Thyroid gland (tissue), 4 donors: ENCODE measurements at regions not wholly inside any gene's neighbourhood (a gene's known extent, or its start where the extent isn't known, plus 50 kb on each side); places are given as distances from the start of the nearest gene placed in this dataset.

ENCODE experiments used
- DNase-seq, 2 donors: peaks; one replicate each; pipeline ENCODE4 v3.0.0-alpha.2; 2019
- H3K27ac ChIP-seq, 3 donors: fragments of 200-600 bp; sonication (generic); 1 replicate in 2 of 3; 2 replicates in 1 of 3; pipeline ENCODE4 v1.5.1; 2016 to 2019; ENCODE audit warnings: mild to moderate bottlenecking in 1 of 3, moderate library complexity in 1 of 3
- H3K27me3 ChIP-seq: fragments of 200-600 bp; sonication (generic); one replicate; pipeline ENCODE4 v1.5.1; 2019
- H3K36me3 ChIP-seq, 2 donors: fragments of 200-600 bp; sonication (generic); one replicate each; pipeline ENCODE4 v1.5.1; 2016 to 2019
- H3K4me1 ChIP-seq, 2 donors: fragments of 200-600 bp; sonication (generic); one replicate each; pipeline ENCODE4 v1.5.1; 2017 to 2019
- H3K4me3 ChIP-seq, 3 donors: fragments of 200-600 bp; sonication (generic); replicated peaks in 1 of 3; 1 replicate in 2 of 3; 2 replicates in 1 of 3; pipeline ENCODE4 v1.5.1; 2016; ENCODE audit warnings: mild to moderate bottlenecking in 1 of 3
- H3K9me3 ChIP-seq: fragments of 200-600 bp; sonication (generic); one replicate; pipeline ENCODE4 v1.5.1; 2017
- CTCF ChIP-seq, 6 experiments: fragments of 200-600 bp in 3 of 6; fragments of 450-650 bp in 3 of 6; sonication (generic) in 3 of 6; IDR thresholded peaks; one replicate each; pipeline ENCODE4 v1.5.1; 2016 to 2019; ENCODE audit warnings: antibody characterized with exemption in 6 of 6, mild to moderate bottlenecking in 2 of 6, inconsistent platforms in 1 of 6, moderate library complexity in 1 of 6
- POLR2A ChIP-seq, 2 donors: fragments of 450-650 bp; IDR thresholded peaks; one replicate each; pipeline ENCODE4 v1.6.1; 2017; ENCODE audit warnings: antibody characterized with exemption in 2 of 2, mild to moderate bottlenecking in 2 of 2, moderate library complexity in 1 of 2
- WGBS, 2 donors: methylation state at CpG; one replicate each; pipeline ENCODE4 v1.1.5; 2017; 5-methylcytosine and 5-hydroxymethylcytosine counted together
- intact Hi-C: fragments of 100-400 bp; cut with DNase I; formaldehyde crosslinking; loops from one replicate; pipeline ENCODE4 v1.15.1; 2023

DNA sequence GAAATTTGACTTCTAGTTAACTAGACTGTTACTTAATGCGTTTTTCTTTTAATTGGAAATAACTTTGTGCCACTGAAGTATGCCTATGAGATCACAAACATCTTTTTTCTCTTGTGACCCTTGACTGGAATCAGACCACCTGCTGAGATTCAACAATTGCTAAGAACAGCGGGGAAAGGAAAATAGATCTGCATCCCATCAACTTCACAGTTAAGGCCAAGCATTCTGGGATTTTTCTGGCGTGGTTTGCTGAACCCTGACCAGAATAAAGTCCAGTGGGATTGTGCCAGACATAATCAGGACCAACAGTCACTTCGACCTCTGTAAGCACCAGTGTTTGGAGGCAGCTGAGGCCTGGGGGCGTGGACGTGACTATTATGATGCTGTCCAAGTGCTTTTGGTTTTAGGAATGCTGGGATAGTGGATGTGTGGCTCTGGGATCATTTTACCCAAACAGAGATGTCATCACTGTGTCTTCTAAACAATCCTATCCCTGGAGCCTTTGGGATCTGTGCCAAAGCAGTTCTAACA is 373.3 kb upstream of the PRKCQ start:
- intact Hi-C loops: no loop called here

GRCh38 chr10:6951732-6952131 is 371.7 kb upstream of the PRKCQ start:
- WGBS, 2 donors: 95% methylated on average over 4 of the region's 4 CpGs
- no peaks in the 10 kb centered on the region for H3K36me3 ChIP-seq
- H3K4me3 ChIP-seq: no peak overlapping the region
- no peak overlapping the region for H3K27ac ChIP-seq
- intact Hi-C loops: no loop called here
- DNase-seq: no peak
- no peaks in the 10 kb centered on the region for H3K9me3 ChIP-seq
- TF ChIP-seq CTCF (IDR thresholded peaks at IDR 0.05) (no peak), POLR2A (IDR thresholded peaks at IDR 0.05) (no peak)
- H3K27me3 ChIP-seq: no peaks in the 10 kb centered on the region
- no peaks in the 10 kb centered on the region for H3K4me1 ChIP-seq

More for the DNA sequence above, 373.3 kb upstream of the PRKCQ start:
- WGBS, 2 donors: 72 to 78% methylated on average over 6 of the region's 6 CpGs
- TF ChIP-seq CTCF (IDR thresholded peaks at IDR 0.05) (no peak), POLR2A (IDR thresholded peaks at IDR 0.05) (no peak)
- DNase-seq: no peak
- H3K36me3 ChIP-seq: no peaks in the 10 kb centered on the region
- H3K4me1 ChIP-seq: no peaks in the 10 kb centered on the region
- H3K27me3 ChIP-seq: no peaks in the 10 kb centered on the region
- no peak overlapping the region for H3K4me3 ChIP-seq
- H3K9me3 ChIP-seq: no peaks in the 10 kb centered on the region
- H3K27ac ChIP-seq: no peak overlapping the region

DNA sequence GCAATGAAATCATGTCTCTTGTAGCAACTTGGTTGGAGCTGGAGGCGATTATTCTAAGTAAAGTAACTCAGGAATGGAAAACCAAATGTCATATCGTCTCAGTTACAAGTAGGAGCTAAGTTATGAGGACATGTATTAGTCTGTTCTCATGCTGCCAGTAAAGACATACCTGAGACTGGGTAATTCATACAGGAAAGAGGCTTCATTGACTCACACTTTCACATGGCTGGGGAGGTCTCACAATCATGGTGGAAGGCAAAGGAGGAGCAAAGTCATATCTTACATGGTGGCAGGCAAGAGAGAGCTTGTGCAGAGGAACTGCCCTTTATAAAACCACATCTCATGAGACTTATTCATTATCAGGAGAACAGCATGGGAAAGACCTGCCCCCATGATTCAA is 370.1 kb upstream of the PRKCQ start:
- no peaks in the 10 kb centered on the region for H3K36me3 ChIP-seq
- H3K4me1 ChIP-seq: no peaks in the 10 kb centered on the region
- no peak for DNase-seq
- TF ChIP-seq CTCF (IDR thresholded peaks at IDR 0.05): no peak
- no peak for TF ChIP-seq POLR2A (IDR thresholded peaks at IDR 0.05)
- H3K4me3 ChIP-seq: no peak overlapping the region
- no peak overlapping the region for H3K27ac ChIP-seq
- 92% methylated on average over 2 of the region's 2 CpGs for WGBS, 2 donors
- no peaks in the 10 kb centered on the region for H3K27me3 ChIP-seq
- H3K9me3 ChIP-seq: no peaks in the 10 kb centered on the region
- intact Hi-C loops: no loop called here

DNA sequence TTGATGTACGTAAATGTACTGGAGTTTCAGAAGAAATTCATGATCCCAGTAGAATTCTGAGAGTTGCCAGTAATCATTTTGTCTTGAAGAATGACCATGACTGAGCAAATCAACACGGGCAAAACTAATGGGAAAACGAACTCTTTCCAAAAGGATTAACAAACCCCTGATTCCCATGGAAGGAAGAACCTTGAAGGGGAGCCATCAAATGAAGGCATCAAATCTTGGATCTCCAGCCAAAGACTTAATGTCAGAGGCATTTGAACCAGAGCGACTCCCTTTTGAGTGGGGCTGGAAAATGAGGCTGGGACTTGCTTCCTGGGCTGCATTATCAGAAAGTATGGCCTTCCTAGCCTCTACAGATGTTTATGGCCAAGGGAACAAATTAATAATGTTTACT is 364.4 kb upstream of the PRKCQ start:
- no peaks in the 10 kb centered on the region for H3K27me3 ChIP-seq
- TF ChIP-seq CTCF (IDR thresholded peaks at IDR 0.05) (no peak), POLR2A (IDR thresholded peaks at IDR 0.05) (no peak)
- H3K36me3 ChIP-seq: no peaks in the 10 kb centered on the region
- no peak for DNase-seq
- H3K9me3 ChIP-seq: no peaks in the 10 kb centered on the region
- intact Hi-C loops: no loop called here
- WGBS, 2 donors: 81 to 85% methylated on average over 4 of the region's 4 CpGs
- no peak overlapping the region for H3K27ac ChIP-seq
- no peaks in the 10 kb centered on the region for H3K4me1 ChIP-seq
- H3K4me3 ChIP-seq: no peak overlapping the region

DNA sequence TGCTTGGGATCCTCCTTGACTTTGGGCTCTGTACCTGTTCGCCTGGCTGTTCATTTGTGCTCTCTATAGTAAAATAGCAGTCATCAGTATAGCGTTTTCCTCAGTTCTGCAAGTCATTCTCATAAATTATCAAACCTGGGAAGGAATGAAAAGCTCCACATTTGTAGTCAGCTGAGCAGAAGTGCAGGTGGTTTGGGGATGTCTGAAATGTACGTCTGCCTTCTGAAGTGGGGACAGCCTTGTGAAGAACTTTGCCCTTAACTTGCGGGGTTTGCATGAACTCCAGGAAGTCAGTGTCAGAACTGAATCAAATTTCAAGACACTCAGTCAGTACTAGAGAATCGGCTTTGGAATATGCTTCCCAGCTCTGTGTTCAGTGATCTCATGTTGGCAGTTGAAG is 358.3 kb upstream of the PRKCQ start:
- H3K36me3 ChIP-seq: no peaks in the 10 kb centered on the region
- no peaks in the 10 kb centered on the region for H3K9me3 ChIP-seq
- no peaks in the 10 kb centered on the region for H3K27me3 ChIP-seq
- intact Hi-C loops: no loop called here
- DNase-seq: no peak
- no peak overlapping the region for H3K4me3 ChIP-seq
- WGBS, 2 donors: 71 to 72% methylated on average over 5 of the region's 5 CpGs
- H3K27ac ChIP-seq: no peak overlapping the region
- H3K4me1 ChIP-seq: no peaks in the 10 kb centered on the region
- no peak for TF ChIP-seq CTCF (IDR thresholded peaks at IDR 0.05)
- TF ChIP-seq POLR2A (IDR thresholded peaks at IDR 0.05): no peak
